HG02642 (cell line): ENCODE measurements at regions not wholly inside any gene's neighbourhood (a gene's known extent, or its start where the extent isn't known, plus 50 kb on each side); places are given as distances from the start of the nearest gene placed in this dataset.

ENCODE experiments used
- ATAC-seq: cut with Tn5 transposase; IDR thresholded peaks from one replicate; pipeline ENCODE4 v1.9.1; 2021; ENCODE audit warnings: mild to moderate bottlenecking; ENCODE audit not compliant: unreplicated experiment, poor library complexity

DNA sequence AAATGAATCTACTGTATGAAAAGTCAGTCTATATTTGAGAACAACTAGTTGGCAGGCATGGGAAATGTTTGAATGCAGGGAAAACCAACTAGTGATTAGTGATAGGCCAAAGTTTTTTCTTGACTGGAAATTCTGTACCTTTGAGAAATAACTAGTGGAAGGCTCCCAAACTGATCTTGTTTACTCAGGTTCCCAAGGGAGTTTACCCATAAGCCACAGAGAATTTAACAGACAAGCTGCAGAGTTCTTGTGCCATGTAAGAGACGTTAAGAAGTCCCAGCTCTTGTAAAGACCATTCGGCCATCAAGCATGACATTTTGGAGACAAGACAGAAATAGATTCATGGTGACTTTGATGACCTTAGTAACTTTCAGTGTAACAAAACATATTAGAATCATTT is 1882.8 kb upstream of the SEL1L start:
- ATAC-seq: no peak

- ATAC-seq: no peak
Observed at GRCh38 chr14:83419420-83419819, 1885.8 kb upstream of the SEL1L start.

GRCh38 chr14:83421711-83422110 is 1888.1 kb upstream of the SEL1L start:
- ATAC-seq: no peak

GRCh38 chr14:83425138-83425537 is 1891.5 kb upstream of the SEL1L start:
- no peak for ATAC-seq

GRCh38 chr14:83425706-83426105 is 1892.1 kb upstream of the SEL1L start:
- no peak for ATAC-seq

DNA sequence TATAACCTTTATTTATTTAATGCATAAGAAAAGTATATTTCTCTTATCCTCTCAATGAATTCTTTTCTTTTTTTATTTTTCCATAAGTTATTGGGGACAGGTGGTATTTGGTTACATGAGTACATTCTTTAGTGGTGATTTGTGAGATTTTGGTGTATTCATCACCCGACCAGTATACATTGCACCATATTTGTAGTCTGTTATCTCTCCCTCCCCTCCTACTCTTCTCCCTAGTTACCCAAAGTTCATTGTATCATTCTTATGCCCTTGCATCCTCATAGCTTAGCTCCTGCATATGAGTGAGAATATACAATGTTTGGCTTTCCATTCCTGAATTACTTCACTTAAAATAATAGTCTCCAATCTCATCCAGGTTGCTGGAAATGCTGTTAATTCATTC is 1900.0 kb upstream of the SEL1L start:
- ATAC-seq: no peak

- ATAC-seq: no peak
Observed at GRCh38 chr14:83441801-83442200, 1908.1 kb upstream of the SEL1L start.

- no peak for ATAC-seq
Observed at GRCh38 chr14:83455561-83455960, 1921.9 kb upstream of the SEL1L start.

DNA sequence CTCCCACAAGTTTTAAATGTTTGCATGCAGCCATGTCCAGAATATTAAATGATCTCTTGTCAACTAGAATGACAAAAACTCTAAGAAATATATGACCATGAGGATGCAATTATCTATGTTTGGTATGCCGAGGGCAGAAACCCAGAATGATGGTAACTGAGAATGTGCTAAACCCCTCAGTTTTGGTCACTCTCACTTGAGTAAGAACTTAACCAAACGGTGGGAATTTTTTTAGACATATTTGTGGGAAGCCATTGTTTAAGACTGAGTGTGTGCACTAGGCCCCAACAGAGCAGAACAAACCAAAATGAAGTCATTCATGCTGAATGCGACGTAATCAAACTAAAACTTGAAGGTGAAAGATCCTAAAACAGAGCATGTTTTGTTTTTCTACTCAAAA is 1927.9 kb upstream of the SEL1L start:
- ATAC-seq: no peak

GRCh38 chr14:83462759-83463158 is 1929.1 kb upstream of the SEL1L start:
- no peak for ATAC-seq

DNA sequence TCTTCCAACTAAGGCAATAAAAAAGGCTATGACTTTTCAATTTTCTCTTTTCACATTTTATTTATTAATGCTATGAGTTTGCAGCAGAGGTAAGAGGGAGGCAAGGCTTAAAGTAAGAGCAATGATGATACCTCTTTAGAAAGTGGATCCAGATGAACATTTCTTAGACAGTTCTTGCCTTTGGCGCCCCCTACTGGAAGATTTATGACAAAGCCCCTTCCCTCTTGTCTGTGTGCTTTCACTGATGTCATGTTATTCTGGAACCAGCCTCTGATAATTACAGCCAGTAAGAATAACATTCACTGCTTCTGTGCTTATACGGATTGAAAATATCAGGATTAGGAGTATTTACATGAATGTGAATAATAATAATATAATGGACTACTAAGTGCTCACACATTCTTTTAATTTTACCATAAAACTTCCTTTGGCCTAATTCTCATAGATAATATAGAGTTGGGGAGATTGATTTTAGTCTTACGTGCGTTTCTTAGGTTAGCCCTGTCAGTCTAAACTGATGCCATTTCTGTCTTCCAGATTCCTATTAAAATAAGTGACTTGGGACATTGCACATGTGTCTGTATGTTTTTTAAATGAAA is 1929.9 kb upstream of the SEL1L start:
- ATAC-seq: no peak

DNA sequence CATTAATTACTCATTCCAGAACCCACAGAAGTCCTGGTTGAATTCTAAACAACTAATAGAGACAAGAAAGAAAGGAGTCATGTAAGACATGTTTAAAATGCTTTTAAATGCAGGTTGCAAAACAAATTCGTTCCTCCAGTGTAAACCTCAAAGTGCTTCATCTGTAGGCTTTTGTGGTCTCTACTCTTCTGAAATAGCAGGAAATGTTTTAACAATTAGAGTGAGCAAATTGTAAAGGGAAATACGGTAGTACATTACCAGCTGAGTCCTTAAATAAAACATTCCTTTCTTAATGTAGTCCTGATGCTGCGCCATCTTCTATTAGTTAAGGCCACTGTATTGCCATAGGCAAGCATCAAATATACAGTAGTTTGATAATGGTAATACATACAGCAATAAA is 1934.2 kb upstream of the SEL1L start:
- ATAC-seq: no peak

- no peak for ATAC-seq
Observed at GRCh38 chr14:83470466-83470865, 1936.8 kb upstream of the SEL1L start.

- ATAC-seq: no peak
Observed at GRCh38 chr14:83470959-83471695, 1937.5 kb upstream of the SEL1L start.

DNA sequence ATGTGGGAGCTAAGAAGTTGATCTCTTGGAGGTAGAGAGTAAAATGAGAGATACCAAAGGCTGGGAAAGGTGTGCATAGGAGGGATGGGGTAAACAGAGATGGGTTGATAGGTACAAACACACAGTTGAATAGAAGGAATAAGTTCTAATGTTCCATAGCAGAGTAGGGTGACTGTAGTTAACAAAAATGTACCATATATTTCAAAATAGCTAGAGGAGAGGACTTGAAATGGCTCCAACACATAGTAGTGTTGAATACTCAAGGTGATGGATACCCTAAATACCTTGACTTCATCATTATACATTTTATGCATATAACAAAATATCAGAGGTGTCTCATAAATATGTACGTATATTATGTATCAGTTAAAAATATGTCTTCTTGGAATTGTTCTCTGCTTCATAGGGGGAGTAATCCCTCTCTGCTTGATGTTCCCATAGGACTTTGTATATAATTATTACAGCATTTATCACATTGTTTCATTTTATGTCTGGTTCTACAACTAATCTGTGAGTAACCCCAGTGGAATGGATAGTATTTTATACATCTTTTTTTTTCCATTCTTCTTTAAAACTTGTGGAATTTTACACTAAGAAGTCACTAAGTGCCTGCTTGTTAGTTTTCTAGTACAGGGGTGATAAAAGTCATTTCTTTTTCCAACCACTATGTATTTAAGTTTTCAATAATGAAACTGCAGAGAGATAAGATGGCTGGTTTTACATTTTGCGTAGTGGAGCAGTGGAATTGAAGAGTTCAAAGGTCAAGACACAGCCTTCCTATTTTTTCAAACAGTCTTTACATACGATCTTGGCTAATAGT is 1940.0 kb upstream of the SEL1L start:
- ATAC-seq: no peak

GRCh38 chr14:83478741-83479140 is 1945.1 kb upstream of the SEL1L start:
- ATAC-seq: no peak

- ATAC-seq: no peak
Observed at GRCh38 chr14:83483063-83483462, 1949.4 kb upstream of the SEL1L start.

DNA sequence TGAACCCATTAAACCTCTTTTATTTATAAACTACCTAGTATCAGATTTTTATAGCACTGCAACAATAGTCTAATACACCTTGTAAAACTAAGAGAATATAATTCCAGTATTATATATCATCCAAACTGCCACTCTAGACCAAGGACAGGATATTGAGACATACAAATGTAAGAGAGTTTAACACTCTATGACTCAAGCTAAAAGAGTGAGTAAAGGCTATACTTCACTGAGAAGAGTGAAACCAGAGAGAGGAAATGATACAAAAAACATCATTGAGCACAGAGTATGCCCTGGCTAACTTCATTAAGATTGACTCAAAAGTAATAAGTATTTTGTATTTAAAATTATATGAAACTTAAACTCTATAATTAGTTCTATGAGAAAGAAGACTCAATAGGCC is 1951.9 kb upstream of the SEL1L start:
- ATAC-seq: no peak

DNA sequence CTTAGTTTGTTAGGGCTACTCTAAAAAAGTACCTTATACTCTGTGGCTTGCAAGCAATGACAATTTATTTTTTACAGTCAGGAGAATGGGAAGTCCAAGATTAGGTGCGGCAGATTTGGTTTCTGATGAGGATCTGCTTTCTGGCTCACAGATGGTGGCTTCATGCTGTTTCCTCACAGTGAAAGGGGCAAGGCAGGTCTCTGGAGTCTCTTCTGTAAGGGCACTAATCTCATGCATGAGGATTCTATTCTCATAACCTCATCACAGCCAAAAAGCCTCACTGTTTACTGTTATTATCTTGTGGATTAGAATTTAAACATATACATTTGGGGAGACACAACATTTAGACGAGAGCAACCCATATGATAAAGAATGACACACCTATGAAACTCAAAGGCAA is 1957.4 kb upstream of the SEL1L start:
- ATAC-seq: no peak

DNA sequence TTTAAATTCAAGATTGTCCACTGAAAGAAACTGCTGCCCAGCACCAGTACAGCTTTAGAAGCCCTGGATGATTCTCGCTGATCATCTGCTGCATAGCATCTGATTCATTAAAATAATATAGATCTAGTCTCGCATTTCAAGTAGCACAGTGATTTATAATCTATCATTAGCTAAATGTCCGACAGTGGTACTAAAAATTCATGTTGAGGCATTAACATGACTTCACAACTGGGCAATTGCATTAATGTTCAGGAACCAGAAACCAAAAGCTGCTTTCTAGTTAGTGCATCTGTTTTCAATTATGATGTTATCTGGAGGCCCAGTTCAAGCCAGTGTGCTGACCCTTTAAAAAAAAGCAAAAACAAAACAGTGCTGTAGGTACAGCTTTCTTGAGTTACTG is 1987.2 kb upstream of the SEL1L start:
- no peak for ATAC-seq

- ATAC-seq: no peak
Observed at GRCh38 chr14:83529531-83529930, 1995.9 kb upstream of the SEL1L start.
